NT2/D1 (cell line): ENCODE measurements at regions not wholly inside any gene's neighbourhood (a gene's known extent, or its start where the extent isn't known, plus 50 kb on each side); places are given as distances from the start of the nearest gene placed in this dataset.
"Not testable (repeated sequence)": the region's sequence is repeated elsewhere in the genome, so short reads cannot be mapped to it uniquely, and the experiment has no call there.

ENCODE experiments used
- DNase-seq: peaks from one replicate; pipeline ENCODE4 v3.0.0-alpha.2; 2011; ENCODE audit warnings: low read depth, low spot score
- H3K27me3 ChIP-seq: 2 replicates; pipeline ENCODE4 v1.6.0; 2011; ENCODE audit warnings: mild to moderate bottlenecking; ENCODE audit not compliant: insufficient read length, insufficient read depth
- H3K36me3 ChIP-seq: 2 replicates; pipeline ENCODE4 v1.6.1; 2011; ENCODE audit warnings: mild to moderate bottlenecking, low read length, mixed read lengths; ENCODE audit not compliant: insufficient read depth, insufficient read length
- H3K4me1 ChIP-seq: 2 replicates; pipeline ENCODE4 v1.5.1; 2011; ENCODE audit not compliant: insufficient read depth, insufficient read length
- H3K4me3 ChIP-seq: 2 replicates; pipeline ENCODE4 v1.5.1; 2011; ENCODE audit warnings: low read depth; ENCODE audit not compliant: insufficient read length
- H3K9ac ChIP-seq: 2 replicates; pipeline ENCODE4 v1.6.0; 2011; ENCODE audit warnings: low read depth; ENCODE audit not compliant: insufficient read length
- H3K9me3 ChIP-seq: 2 replicates; pipeline ENCODE4 v1.5.1; 2011; ENCODE audit warnings: mild to moderate bottlenecking, low read length; ENCODE audit not compliant: insufficient read depth
- SUZ12 ChIP-seq: IDR thresholded peaks from 2 replicates; pipeline ENCODE4 v1.6.1; 2011; ENCODE audit not compliant: insufficient read length, insufficient read depth; ENCODE audit errors: extremely low read depth
- YY1 ChIP-seq: IDR thresholded peaks from 2 replicates; pipeline ENCODE4 v1.6.1; 2011; ENCODE audit not compliant: insufficient read length, insufficient read depth
- ZNF274 ChIP-seq: IDR thresholded peaks from 2 replicates; pipeline ENCODE4 v1.6.1; 2011; ENCODE audit warnings: mild to moderate bottlenecking, low read depth, low read length

DNA sequence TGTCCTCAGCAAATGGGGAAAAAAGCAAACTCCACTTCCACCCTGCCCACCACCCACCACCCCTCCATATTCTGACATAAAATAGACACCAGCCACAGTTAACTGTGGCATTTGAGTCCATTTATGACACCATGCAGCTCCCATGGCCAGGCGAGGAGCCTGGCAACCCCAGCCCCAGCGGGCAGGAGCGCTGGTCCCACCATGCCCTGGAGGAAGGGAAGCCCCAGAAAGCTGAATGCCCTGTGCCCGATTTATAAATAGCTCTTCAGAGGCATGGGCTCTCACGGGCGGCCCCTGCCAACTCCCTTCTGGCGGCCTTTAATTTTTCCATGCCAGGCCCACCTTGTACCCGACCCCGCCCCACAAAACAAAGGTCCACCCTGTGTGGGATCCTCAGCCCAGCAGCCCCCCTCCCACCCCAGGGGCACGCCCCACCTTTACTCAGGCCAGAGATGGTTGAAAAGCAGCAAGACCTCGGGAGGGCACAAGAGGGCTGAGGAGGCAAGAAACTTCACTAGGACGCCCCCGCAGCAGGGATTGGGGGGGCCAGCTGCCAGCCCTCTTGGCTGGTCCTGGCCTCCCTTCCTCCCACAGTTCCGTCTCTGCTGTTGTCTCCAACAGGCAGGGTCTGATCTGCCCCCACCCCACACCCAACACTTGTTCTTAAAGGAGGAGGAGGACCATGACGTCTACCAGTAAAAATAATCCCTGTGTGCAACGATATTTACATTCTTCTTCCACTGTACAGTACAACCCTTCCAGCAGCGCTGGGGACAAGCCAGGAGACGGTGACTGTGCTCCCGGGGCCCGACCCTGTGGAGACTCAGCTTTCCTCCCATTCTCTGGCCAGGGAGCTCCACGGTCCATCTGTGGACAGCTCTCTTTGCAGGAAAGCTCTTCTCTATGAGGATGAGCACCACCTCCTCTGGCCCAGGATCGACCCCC, 115.6 kb upstream of the CDYL start:
- H3K36me3 ChIP-seq, result no peaks in the 10 kb centered on the region
- no peak for DNase-seq
- H3K4me3 ChIP-seq, result no peak overlapping the region
- TF ChIP-seq YY1 (no peak), ZNF274 (no peak), SUZ12 (no peak)
- H3K9me3 ChIP-seq, result no peaks in the 10 kb centered on the region
- no peak overlapping the region for H3K9ac ChIP-seq
- H3K27me3 ChIP-seq, result no peaks in the 10 kb centered on the region
- H3K4me1 ChIP-seq, result peaks cover 5% of the 10 kb centered on the region

DNA sequence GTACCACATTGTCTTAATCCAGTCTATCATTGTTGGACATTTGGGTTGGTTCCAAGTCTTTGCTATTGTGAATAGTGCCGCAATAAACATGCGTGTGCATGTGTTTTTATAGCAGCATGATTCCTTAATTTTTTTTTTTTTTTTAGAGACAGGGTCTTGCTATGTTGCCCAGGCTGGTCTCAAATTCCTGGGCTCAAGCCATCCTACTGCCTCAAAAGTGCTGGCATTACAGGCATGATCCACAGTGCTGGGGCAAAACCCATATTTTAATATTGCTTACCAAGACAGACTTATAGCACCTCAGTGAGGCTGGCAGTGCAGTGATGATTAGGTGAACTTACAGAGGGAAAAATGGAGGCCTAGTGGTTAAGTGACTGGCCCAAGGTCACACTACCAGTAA, 116.5 kb upstream of the CDYL start:
- not testable (repeated sequence) for H3K9ac ChIP-seq, H3K27me3 ChIP-seq, DNase-seq

DNA sequence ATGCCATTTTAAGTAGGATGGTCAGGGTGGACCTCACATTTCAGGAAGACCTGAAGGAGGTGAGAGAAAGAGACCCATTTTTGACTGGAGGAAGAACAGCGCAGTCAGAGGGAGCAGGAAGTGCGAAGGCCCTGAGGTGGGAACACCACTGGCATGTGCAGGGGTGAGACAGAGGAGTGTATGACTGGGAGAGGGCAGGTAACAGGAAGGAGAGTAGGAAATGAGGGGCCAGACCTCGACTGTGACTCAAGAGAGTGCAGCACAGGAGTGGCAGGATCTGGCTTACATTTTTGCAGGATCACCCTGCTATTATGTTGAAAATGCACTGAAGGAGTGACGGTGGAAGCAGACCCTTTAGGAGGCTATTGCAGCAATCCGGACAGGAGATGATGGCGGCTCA, 117.7 kb upstream of the CDYL start:
- Histone ChIP-seq H3K27me3 (no peaks in the 10 kb centered on the region), H3K36me3 (no peaks in the 10 kb centered on the region), H3K4me1 (peaks cover 5% of the 10 kb centered on the region), H3K9ac (no peak overlapping the region), H3K9me3 (no peaks in the 10 kb centered on the region), H3K4me3 (no peak overlapping the region)
- no peak for DNase-seq
- TF ChIP-seq ZNF274 (no peak), SUZ12 (no peak), YY1 (no peak)

More for the DNA sequence above, 116.5 kb upstream of the CDYL start:
- not testable (repeated sequence) for H3K9me3 ChIP-seq, H3K4me1 ChIP-seq, H3K4me3 ChIP-seq, H3K36me3 ChIP-seq

DNA sequence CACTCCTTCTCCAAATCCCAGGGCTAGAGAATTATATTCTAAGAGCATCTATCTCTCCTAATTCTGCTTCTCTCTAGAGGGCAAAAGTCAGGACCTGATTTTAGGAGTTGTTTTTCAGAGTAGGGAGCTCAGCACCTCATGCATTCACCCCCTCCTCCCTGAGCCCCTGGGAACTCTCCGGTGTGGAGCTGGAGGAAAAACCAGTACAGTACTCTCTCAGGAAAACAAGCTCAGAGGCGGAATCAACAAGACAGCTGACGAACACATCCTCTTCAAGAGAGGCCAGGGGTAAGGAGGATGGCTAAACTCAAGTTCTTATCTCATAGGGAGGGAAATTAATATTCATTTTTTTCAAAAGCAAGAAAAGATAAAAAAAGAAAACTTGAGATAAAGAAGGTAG, 120.1 kb upstream of the CDYL start:
- H3K9me3 ChIP-seq, result no peaks in the 10 kb centered on the region; the same call in 1 of the 2 replicates
- H3K4me1 ChIP-seq, result peaks cover under 1% of the 10 kb centered on the region
- no peaks in the 10 kb centered on the region for H3K36me3 ChIP-seq
- TF ChIP-seq SUZ12 (no peak), ZNF274 (no peak), YY1 (no peak)
- H3K4me3 ChIP-seq, result no peak overlapping the region
- H3K9ac ChIP-seq, result no peak overlapping the region
- no peaks in the 10 kb centered on the region for H3K27me3 ChIP-seq
- no peak for DNase-seq

DNA sequence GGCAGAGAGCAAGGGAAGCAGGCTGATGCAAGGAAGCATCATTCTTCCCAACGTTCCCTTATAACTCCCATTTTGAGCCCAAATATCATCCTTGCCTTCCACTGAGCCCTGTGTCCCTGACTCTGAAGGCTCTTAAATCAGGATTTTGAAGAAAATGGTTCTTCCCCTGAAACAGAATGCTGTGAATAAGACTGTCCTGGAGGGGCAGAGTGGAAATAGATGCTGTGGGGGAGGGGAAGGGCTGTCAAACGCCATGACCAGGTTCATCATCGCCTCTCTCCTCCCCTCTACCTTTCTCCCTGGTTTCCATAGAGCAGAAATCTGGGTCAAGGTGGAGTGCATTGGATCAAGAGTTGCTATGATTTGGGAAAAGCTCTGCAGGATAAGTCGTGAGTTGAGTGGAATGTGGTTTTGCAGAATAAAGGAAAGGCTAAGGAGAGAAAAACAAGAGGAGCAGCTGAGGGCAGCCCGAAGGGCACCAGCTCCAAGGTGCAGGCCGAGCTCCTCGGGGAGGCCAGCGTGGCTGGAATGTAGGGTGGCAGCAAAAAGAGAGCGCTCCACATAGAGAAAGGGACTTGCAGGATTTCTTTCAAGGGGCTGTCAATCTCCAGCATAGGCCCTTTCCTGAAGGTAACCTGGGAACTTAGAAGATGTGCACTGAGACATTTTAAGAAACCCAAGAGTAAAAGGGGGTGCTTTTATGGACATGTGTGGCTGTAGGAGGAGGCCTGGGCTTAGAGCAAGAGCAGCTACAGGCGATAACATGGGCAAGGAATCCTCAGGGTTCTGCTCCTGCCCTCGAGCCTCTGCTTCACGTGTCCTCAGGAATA, 120.8 kb upstream of the CDYL start:
- DNase-seq, result no peak
- Histone ChIP-seq H3K4me3 (no peak overlapping the region), H3K9ac (no peak overlapping the region), H3K4me1 (no peaks in the 10 kb centered on the region), H3K27me3 (no peaks in the 10 kb centered on the region), H3K9me3 (no peaks in the 10 kb centered on the region; the same call in 1 of the 2 replicates), H3K36me3 (no peaks in the 10 kb centered on the region)
- no peak for TF ChIP-seq ZNF274
- no peak for TF ChIP-seq SUZ12
- TF ChIP-seq YY1, result no peak

DNA sequence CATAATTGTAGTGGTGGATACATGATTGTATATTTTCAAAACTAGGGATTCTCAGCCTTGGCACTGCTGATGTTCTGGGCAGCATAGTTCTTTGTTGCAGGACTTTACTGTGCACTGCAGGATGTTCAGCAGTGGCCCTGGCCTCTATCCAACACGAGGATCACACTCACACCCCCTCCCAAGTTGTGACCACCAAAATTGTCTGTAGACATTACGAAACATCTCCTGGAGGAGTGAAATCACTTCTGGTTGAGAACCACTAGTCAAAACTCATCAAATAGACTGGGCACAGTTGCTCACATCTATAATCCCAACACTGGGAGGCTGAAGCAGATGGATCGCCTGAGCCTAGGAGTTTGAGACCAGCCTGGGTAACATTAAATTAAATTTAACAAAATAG, 123.1 kb upstream of the CDYL start:
- Histone ChIP-seq H3K27me3 (no peaks in the 10 kb centered on the region), H3K36me3 (no peaks in the 10 kb centered on the region), H3K9me3 (no peaks in the 10 kb centered on the region; the same call in 1 of the 2 replicates), H3K4me1 (no peaks in the 10 kb centered on the region), H3K9ac (no peak overlapping the region), H3K4me3 (no peak overlapping the region)
- TF ChIP-seq ZNF274 (no peak), SUZ12 (no peak), YY1 (no peak)
- DNase-seq, result no peak

DNA sequence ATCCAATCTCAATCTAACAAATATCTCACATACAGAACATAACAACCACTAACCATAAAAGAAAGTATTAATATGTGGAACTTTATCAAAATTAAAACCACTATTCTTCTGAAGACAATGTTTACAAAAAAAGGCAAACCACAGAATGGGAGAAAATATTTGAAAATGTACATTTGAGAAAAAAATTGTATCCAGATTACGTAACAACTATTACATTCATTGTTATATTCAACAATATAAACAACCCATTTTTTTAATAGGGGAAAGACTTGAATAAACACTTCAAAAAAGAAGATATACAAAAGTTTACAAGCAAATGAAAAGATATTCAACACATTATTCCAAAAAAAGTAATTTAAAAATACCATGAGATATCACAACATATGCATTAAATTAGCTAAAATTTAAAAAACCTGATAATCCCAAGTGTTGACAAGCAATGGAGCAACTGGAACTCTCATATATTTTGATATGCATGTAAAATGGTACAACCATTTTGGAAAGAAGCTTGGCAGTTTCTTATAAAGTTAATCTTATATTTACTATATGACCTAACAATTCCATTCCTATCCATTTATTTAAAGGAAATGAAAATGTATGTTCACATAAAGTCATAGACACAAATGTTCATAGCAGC, 124.3 kb upstream of the CDYL start:
- Histone ChIP-seq H3K4me1 (peaks cover 3% of the 10 kb centered on the region), H3K36me3 (no peaks in the 10 kb centered on the region), H3K9me3 (no peaks in the 10 kb centered on the region; the same call in 1 of the 2 replicates), H3K4me3 (no peak overlapping the region), H3K9ac (no peak overlapping the region), H3K27me3 (no peaks in the 10 kb centered on the region)
- no peak for DNase-seq
- TF ChIP-seq SUZ12 (no peak), ZNF274 (no peak), YY1 (no peak)
